Activated naive CD4-positive, alpha-beta T cell treated with anti-CD3 and anti-CD28 coated beads, Interleukin-2, amount 50 U/mL, for 24 hours (primary cell): ENCODE measurements at regions not wholly inside any gene's neighbourhood (a gene's known extent, or its start where the extent isn't known, plus 50 kb on each side); places are given as distances from the start of the nearest gene placed in this dataset.
"Not testable (repeated sequence)": the region's sequence is repeated elsewhere in the genome, so short reads cannot be mapped to it uniquely, and the experiment has no call there.

Experiments
- H3K27ac Mint-ChIP-seq: one replicate; pipeline ENCODE4 v1.8.0; 2021; ENCODE audit warnings: mild to moderate bottlenecking, mixed read lengths
- H3K27me3 Mint-ChIP-seq: one replicate; pipeline ENCODE4 v1.8.0; 2021; ENCODE audit warnings: mixed read lengths
- H3K36me3 Mint-ChIP-seq: one replicate; pipeline ENCODE4 v1.8.0; 2021; ENCODE audit warnings: mixed read lengths
- H3K4me1 Mint-ChIP-seq: one replicate; pipeline ENCODE4 v1.8.0; 2021; ENCODE audit warnings: mixed read lengths
- H3K4me3 Mint-ChIP-seq: one replicate; pipeline ENCODE4 v1.8.0; 2021; ENCODE audit warnings: mild to moderate bottlenecking, mixed read lengths
- H3K9me3 Mint-ChIP-seq: one replicate; pipeline ENCODE4 v1.8.0; 2021; ENCODE audit warnings: mixed read lengths

DNA sequence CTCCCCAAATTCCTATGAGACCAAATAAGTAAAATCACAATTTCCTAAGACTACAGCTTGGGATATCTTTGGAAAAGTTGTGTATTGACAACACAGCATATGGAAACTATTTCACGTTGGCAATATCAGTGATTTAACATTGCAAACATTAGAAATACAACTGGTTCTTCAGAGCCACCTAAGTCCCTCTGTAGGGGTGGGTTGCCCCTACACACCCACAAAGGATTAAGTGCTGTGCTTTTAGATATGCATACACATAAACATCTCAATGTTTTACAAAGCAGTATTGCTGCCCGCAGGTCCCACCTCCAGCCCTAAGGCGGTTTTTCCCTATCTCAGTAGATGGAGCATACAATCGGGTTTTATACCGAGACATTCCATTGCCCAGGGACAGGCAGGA is 66.0 kb upstream of the DEFB108B start:
- not testable (repeated sequence) for H3K9me3 Mint-ChIP-seq, H3K36me3 Mint-ChIP-seq, H3K4me1 Mint-ChIP-seq, H3K27ac Mint-ChIP-seq, H3K4me3 Mint-ChIP-seq, H3K27me3 Mint-ChIP-seq

DNA sequence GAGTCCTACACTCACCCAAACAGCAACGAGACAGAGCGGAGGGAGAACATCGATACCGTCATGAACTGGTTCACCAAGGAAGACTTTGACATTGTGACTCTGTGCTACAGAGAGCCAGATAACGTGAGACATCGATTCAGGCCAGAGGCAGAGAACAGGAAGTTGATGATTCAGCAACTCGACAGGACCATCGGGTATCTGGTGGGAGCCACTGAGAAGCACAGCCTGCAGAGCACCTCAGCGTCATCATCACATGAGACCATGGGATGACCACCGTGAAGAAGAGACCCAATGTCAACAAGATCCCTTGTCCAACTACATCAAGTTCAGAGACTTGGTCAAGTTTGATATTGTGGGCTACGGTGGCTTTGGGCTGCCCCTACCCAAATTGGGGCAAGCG is 60.8 kb upstream of the DEFB108B start:
- H3K36me3 Mint-ChIP-seq, H3K27ac Mint-ChIP-seq, H3K4me1 Mint-ChIP-seq, H3K9me3 Mint-ChIP-seq, H3K4me3 Mint-ChIP-seq, H3K27me3 Mint-ChIP-seq: not testable (repeated sequence)

GRCh38 chr11:71774603-71775222 is 58.3 kb upstream of the DEFB108B start:
- no peak overlapping the region for H3K4me3 Mint-ChIP-seq
- H3K9me3 Mint-ChIP-seq: no peaks in the 10 kb centered on the region
- no peak overlapping the region for H3K27ac Mint-ChIP-seq
- H3K27me3 Mint-ChIP-seq: no peaks in the 10 kb centered on the region
- no peaks in the 10 kb centered on the region for H3K36me3 Mint-ChIP-seq
- H3K4me1 Mint-ChIP-seq: no peaks in the 10 kb centered on the region

- not testable (repeated sequence) for H3K27me3 Mint-ChIP-seq, H3K27ac Mint-ChIP-seq, H3K4me3 Mint-ChIP-seq, H3K4me1 Mint-ChIP-seq, H3K9me3 Mint-ChIP-seq, H3K36me3 Mint-ChIP-seq
Observed at GRCh38 chr11:71780116-71780515, 52.9 kb upstream of the DEFB108B start.

- not testable (repeated sequence) for H3K4me1 Mint-ChIP-seq, H3K4me3 Mint-ChIP-seq, H3K27me3 Mint-ChIP-seq, H3K36me3 Mint-ChIP-seq, H3K9me3 Mint-ChIP-seq, H3K27ac Mint-ChIP-seq
Observed at GRCh38 chr11:71780771-71781170, 52.2 kb upstream of the DEFB108B start.

DNA sequence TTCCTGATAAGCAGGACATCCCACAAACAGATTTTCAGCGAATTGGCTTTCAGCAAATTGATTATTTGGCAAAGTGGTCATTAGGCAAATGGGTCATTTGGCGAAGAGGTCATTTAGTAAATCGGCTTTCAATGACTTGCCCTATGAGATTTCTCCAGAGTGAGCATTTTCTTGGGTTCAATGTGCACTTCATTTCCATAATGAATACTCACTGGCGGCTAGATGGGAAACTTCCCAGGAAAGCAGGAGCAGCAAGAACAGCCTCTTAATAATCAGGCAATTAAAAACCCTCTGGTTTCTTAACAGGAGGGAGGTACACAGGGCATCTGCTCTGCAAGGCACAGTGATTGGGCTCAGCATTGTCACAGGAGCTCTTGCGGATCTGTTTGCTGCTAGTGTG is 51.5 kb upstream of the DEFB108B start:
- not testable (repeated sequence) for H3K27ac Mint-ChIP-seq, H3K9me3 Mint-ChIP-seq, H3K27me3 Mint-ChIP-seq, H3K36me3 Mint-ChIP-seq, H3K4me1 Mint-ChIP-seq, H3K4me3 Mint-ChIP-seq

GRCh38 chr11:71782229-71782861 is 50.7 kb upstream of the DEFB108B start:
- not testable (repeated sequence) for H3K4me1 Mint-ChIP-seq, H3K27me3 Mint-ChIP-seq, H3K4me3 Mint-ChIP-seq, H3K9me3 Mint-ChIP-seq, H3K27ac Mint-ChIP-seq, H3K36me3 Mint-ChIP-seq

DNA sequence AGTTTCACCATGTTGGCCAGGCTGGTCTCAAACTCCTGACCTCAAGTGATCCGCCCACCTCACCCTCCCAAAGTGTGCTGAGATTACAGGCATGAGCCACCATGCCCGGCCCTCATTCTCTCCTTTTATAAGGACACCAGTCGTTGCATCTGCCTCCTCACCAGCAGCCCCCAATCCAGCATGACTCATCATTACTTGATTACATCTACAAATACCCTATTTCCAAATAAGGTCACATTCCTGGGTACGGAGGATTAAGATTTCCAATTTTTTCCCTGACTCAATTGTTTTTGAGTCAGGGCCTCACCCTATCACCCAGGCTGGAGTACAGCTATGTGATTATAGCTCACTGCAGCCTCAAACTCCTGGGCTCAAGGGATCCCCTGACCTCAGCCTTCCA is 49.8 kb upstream of the DEFB108B start:
- H3K27me3 Mint-ChIP-seq, H3K36me3 Mint-ChIP-seq, H3K9me3 Mint-ChIP-seq, H3K27ac Mint-ChIP-seq, H3K4me3 Mint-ChIP-seq: not testable (repeated sequence)
- peaks cover 13% of the 10 kb centered on the region for H3K4me1 Mint-ChIP-seq
